MM.1S (cell line): ENCODE measurements at regions not wholly inside any gene's neighbourhood (a gene's known extent, or its start where the extent isn't known, plus 50 kb on each side); places are given as distances from the start of the nearest gene placed in this dataset.

Experiments used
- DNase-seq: peaks from one replicate; pipeline ENCODE4 v3.0.0-alpha.2; 2015
- H2AFZ ChIP-seq: fragments of 300-600 bp; sonication (generic); 2 replicates; pipeline ENCODE4 v1.6.0; 2016; ENCODE audit warnings: antibody characterized with exemption, low read length
- H3F3A ChIP-seq: fragments of 300-600 bp; sonication (generic); 2 replicates; pipeline ENCODE4 v1.6.1; 2016; ENCODE audit warnings: mild to moderate bottlenecking, antibody characterized with exemption, low read length, moderate library complexity, mixed read lengths; ENCODE audit not compliant: insufficient read depth
- H3K27ac ChIP-seq: fragments of 300-600 bp; sonication (generic); 2 replicates; pipeline ENCODE4 v1.5.1; 2016; ENCODE audit warnings: mild to moderate bottlenecking, low read length
- H3K27me3 ChIP-seq: fragments of 300-600 bp; sonication (generic); replicated peaks from 2 replicates; pipeline ENCODE4 v1.6.0; 2016; ENCODE audit warnings: low read length; ENCODE audit not compliant: insufficient read depth
- H3K36me3 ChIP-seq: fragments of 300-600 bp; sonication (generic); replicated peaks from 2 replicates; pipeline ENCODE4 v1.6.1; 2016; ENCODE audit warnings: mild to moderate bottlenecking, low read length, mixed read lengths; ENCODE audit not compliant: insufficient read depth
- H3K4me1 ChIP-seq: fragments of 300-600 bp; sonication (generic); 2 replicates; pipeline ENCODE4 v1.6.1; 2016; ENCODE audit warnings: low read length, mixed read lengths
- H3K4me2 ChIP-seq: fragments of 300-600 bp; sonication (generic); 2 replicates; pipeline ENCODE4 v1.6.0; 2016; ENCODE audit warnings: low read depth, low read length
- H3K4me3 ChIP-seq: fragments of 300-600 bp; sonication (generic); 2 replicates; pipeline ENCODE4 v1.5.1; 2016; ENCODE audit warnings: low read length, mixed read lengths
- H3K79me2 ChIP-seq: fragments of 300-600 bp; sonication (generic); 2 replicates; pipeline ENCODE4 v1.6.1; 2016; ENCODE audit warnings: mixed run types, low read length, mixed read lengths
- H3K9ac ChIP-seq: fragments of 300-600 bp; sonication (generic); 2 replicates; pipeline ENCODE4 v1.6.1; 2016; ENCODE audit warnings: low read length, mixed read lengths
- H3K9me2 ChIP-seq: fragments of 300-600 bp; sonication (generic); replicated peaks from 2 replicates; pipeline ENCODE4 v1.6.1; 2016; ENCODE audit warnings: mild to moderate bottlenecking, low read length, mixed read lengths; ENCODE audit not compliant: insufficient read depth
- H3K9me3 ChIP-seq: fragments of 300-600 bp; sonication (generic); replicated peaks from 2 replicates; pipeline ENCODE4 v1.6.1; 2016; ENCODE audit warnings: mild to moderate bottlenecking, low read length, mixed read lengths; ENCODE audit not compliant: insufficient read depth
- H4K20me1 ChIP-seq: fragments of 300-600 bp; sonication (generic); 2 replicates; pipeline ENCODE4 v1.6.1; 2016; ENCODE audit warnings: mild to moderate bottlenecking, low read length, moderate library complexity, mixed read lengths; ENCODE audit not compliant: insufficient read depth
- EZH2 ChIP-seq: fragments of 300-600 bp; sonication (generic); optimal IDR thresholded peaks from 2 replicates; pipeline ENCODE3; 2017; ENCODE audit warnings: low read depth, mild to moderate bottlenecking, antibody characterized with exemption, low read length, mixed read lengths
- EZH2phosphoT487 ChIP-seq: fragments of 300-600 bp; sonication (generic); IDR thresholded peaks from 2 replicates; pipeline ENCODE4 v1.6.1; 2018; ENCODE audit warnings: antibody characterized with exemption, low read length
- TF ChIP-seq, protein P1 (sequence below): fragments of 300-600 bp; sonication (generic); IDR thresholded peaks from 2 replicates; pipeline ENCODE4 v1.5.1; 2016; ENCODE audit warnings: antibody characterized with exemption, low read length, mixed read lengths

- H3K9me3 ChIP-seq = no peaks in the 10 kb centered on the region
- no peak overlapping the region for H3K4me2 ChIP-seq
- H2AFZ ChIP-seq = no peak overlapping the region
- H3K36me3 ChIP-seq = no peaks in the 10 kb centered on the region
- no peaks in the 10 kb centered on the region for H3F3A ChIP-seq
- H3K27ac ChIP-seq = no peak overlapping the region
- H3K27me3 ChIP-seq = no peaks in the 10 kb centered on the region
- no peaks in the 10 kb centered on the region for H3K4me1 ChIP-seq
- H3K9ac ChIP-seq = no peak overlapping the region
- H3K9me2 ChIP-seq = no peaks in the 10 kb centered on the region
- H3K79me2 ChIP-seq = no peaks in the 10 kb centered on the region
- DNase-seq = no peak
- no peak overlapping the region for H3K4me3 ChIP-seq
- H4K20me1 ChIP-seq = no peaks in the 10 kb centered on the region
- TF ChIP-seq EZH2 = no peak
- TF ChIP-seq, protein P1, sequence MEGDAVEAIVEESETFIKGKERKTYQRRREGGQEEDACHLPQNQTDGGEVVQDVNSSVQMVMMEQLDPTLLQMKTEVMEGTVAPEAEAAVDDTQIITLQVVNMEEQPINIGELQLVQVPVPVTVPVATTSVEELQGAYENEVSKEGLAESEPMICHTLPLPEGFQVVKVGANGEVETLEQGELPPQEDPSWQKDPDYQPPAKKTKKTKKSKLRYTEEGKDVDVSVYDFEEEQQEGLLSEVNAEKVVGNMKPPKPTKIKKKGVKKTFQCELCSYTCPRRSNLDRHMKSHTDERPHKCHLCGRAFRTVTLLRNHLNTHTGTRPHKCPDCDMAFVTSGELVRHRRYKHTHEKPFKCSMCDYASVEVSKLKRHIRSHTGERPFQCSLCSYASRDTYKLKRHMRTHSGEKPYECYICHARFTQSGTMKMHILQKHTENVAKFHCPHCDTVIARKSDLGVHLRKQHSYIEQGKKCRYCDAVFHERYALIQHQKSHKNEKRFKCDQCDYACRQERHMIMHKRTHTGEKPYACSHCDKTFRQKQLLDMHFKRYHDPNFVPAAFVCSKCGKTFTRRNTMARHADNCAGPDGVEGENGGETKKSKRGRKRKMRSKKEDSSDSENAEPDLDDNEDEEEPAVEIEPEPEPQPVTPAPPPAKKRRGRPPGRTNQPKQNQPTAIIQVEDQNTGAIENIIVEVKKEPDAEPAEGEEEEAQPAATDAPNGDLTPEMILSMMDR = no peak
Measured at GRCh38 chr4:36919721-36920120, 324.8 kb upstream of the NWD2 start.

DNA sequence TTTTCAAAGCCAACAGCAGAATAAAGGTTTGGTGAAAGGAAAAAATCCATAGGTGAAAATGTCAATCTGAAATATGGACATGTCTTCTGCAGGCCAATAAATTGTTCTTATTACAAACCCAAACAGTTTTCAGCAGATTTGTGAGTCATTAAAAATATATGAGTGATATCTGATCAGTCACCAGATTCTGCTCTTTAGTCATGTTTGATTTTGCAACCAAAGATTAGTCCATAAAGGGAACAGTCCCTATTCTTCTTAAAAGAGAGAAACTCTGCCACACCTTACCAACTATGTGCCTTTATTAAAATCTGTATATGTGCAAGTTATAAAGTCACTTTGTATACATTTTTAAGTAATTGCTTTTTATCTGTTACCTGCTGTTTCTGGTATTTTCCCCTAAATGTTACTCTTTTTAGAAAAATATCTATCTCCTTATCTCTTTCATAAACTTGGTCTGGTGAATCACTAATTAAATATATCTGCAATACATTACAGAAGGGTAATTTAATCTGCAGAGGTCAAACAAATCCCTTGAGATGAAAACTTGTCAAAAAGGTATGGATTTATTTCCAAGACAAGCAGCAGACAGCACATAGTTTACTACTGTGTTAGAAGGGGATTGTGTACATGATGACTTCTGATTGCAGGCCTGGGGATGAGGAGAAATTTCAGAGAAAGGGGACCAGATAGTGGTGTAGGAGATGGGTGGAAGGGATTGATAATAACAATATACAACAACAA is 322.9 kb upstream of the NWD2 start:
- Histone ChIP-seq H3K9me3 (no peaks in the 10 kb centered on the region), H2AFZ (no peak overlapping the region), H3K36me3 (no peaks in the 10 kb centered on the region), H3K79me2 (no peaks in the 10 kb centered on the region), H3K27ac (no peak overlapping the region), H3K9ac (no peak overlapping the region), H3K9me2 (no peaks in the 10 kb centered on the region), H4K20me1 (no peaks in the 10 kb centered on the region), H3K4me2 (no peak overlapping the region), H3K4me3 (no peak overlapping the region), H3F3A (no peaks in the 10 kb centered on the region), H3K4me1 (no peaks in the 10 kb centered on the region), H3K27me3 (no peaks in the 10 kb centered on the region)
- TF ChIP-seq, protein P1 = no peak
- TF ChIP-seq EZH2 (no peak), EZH2phosphoT487 (no peak)
- no peak for DNase-seq

GRCh38 chr4:36930562-36931111 is 313.9 kb upstream of the NWD2 start:
- no peaks in the 10 kb centered on the region for H3K9me2 ChIP-seq
- H3K4me3 ChIP-seq = no peak overlapping the region

More at GRCh38 chr4:36930562-36931111, 313.9 kb upstream of the NWD2 start:
- no peak overlapping the region for H3K9ac ChIP-seq
- no peak overlapping the region for H3K27ac ChIP-seq
- H3K4me2 ChIP-seq = no peak overlapping the region
- DNase-seq = no peak
- TF ChIP-seq EZH2 (no peak), EZH2phosphoT487 (no peak)
- TF ChIP-seq, protein P1 = no peak
- H3K36me3 ChIP-seq = no peaks in the 10 kb centered on the region
- H3K9me3 ChIP-seq = no peaks in the 10 kb centered on the region
- no peaks in the 10 kb centered on the region for H4K20me1 ChIP-seq
- no peak overlapping the region for H2AFZ ChIP-seq
- no peaks in the 10 kb centered on the region for H3K79me2 ChIP-seq
- no peaks in the 10 kb centered on the region for H3F3A ChIP-seq
- H3K4me1 ChIP-seq = no peaks in the 10 kb centered on the region
- H3K27me3 ChIP-seq = no peaks in the 10 kb centered on the region
